GM13977 (cell line): ENCODE measurements at regions not wholly inside any gene's neighbourhood (a gene's known extent, or its start where the extent isn't known, plus 50 kb on each side); places are given as distances from the start of the nearest gene placed in this dataset.

Experiments
- DNase-seq: peaks from one replicate; pipeline ENCODE4 v3.0.0; 2012; ENCODE audit warnings: low spot score
- CTCF ChIP-seq: IDR thresholded peaks from 2 replicates; pipeline ENCODE4 v1.5.1; 2012; ENCODE audit warnings: mild to moderate bottlenecking, control low read depth; ENCODE audit not compliant: insufficient read depth; ENCODE audit errors: extremely low read depth, missing control alignments
- in situ Hi-C: fragments of 300-500 bp; cut with MboI; formaldehyde crosslinking; loops from one replicate; pipeline ENCODE4 v1.12.0; 2022; ENCODE audit warnings: low sequenced_read_pairs, low pct_unique_long_range_greater_than_20kb, mixed read lengths, inconsistent platforms; ENCODE audit not compliant: unreplicated experiment

- in situ Hi-C loops = no loop called here
- TF ChIP-seq CTCF = no peak
- DNase-seq = no peak
Measured at GRCh38 chr11:91394073-91394726, 830.4 kb upstream of the FAT3 start.

GRCh38 chr11:91382946-91383345, 841.7 kb upstream of the FAT3 start:
- no peak for DNase-seq

GRCh38 chr11:91374794-91375193, 849.8 kb upstream of the FAT3 start:
- in situ Hi-C loops = no loop called here
- DNase-seq = no peak
- TF ChIP-seq CTCF = no peak

More at GRCh38 chr11:91382946-91383345, 841.7 kb upstream of the FAT3 start:
- in situ Hi-C loops = no loop called here
- TF ChIP-seq CTCF = no peak

- in situ Hi-C loops = no loop called here
- no peak for DNase-seq
Measured at GRCh38 chr11:91373497-91373896, 851.1 kb upstream of the FAT3 start.

GRCh38 chr11:91366816-91367215, 857.8 kb upstream of the FAT3 start:
- no peak for TF ChIP-seq CTCF
- no peak for DNase-seq
- in situ Hi-C loops = no loop called here

More at GRCh38 chr11:91373497-91373896, 851.1 kb upstream of the FAT3 start:
- TF ChIP-seq CTCF = no peak

- in situ Hi-C loops = no loop called here
- TF ChIP-seq CTCF = no peak
- no peak for DNase-seq
Measured at GRCh38 chr11:91365986-91366585, 858.5 kb upstream of the FAT3 start.
